K562 (cell line): ENCODE measurements at regions not wholly inside any gene's neighbourhood (a gene's known extent, or its start where the extent isn't known, plus 50 kb on each side); places are given as distances from the start of the nearest gene placed in this dataset.

ENCODE experiments used
- COPS2 ChIP-seq: fragments of 450-650 bp; conservative IDR thresholded peaks from 2 replicates; pipeline ENCODE4 v1.6.1; 2016; ENCODE audit warnings: mild to moderate bottlenecking, moderate library complexity
- NR4A1 ChIP-seq, 2 experiments: fragments of 250-450 bp in 1 of 2; fragments of 450-650 bp in 1 of 2; sonication (Bioruptor Pico) in 1 of 2; IDR thresholded peaks; 2 replicates each; pipeline versions ENCODE4 v1.4.0 to v1.6.1; 2016 to 2020; ENCODE audit warnings: mild to moderate bottlenecking in 2 of 2, missing compliant biosample characterization in 1 of 2, missing genetic modification characterization in 1 of 2, moderate library complexity in 1 of 2
- PPARD ChIP-seq: fragments of 250-450 bp; sonication (Bioruptor Pico); IDR thresholded peaks from 2 replicates; pipeline ENCODE4 v1.8.0; 2022; ENCODE audit warnings: inconsistent platforms, mild to moderate bottlenecking, moderate library complexity
- RBM39 ChIP-seq: fragments of 200-400 bp; formaldehyde crosslinking; optimal IDR thresholded peaks from 2 replicates; pipeline ENCODE3; 2018; ENCODE audit warnings: low read depth, low read length
- STAT5B ChIP-seq: fragments of 250-450 bp; sonication (Bioruptor Pico); IDR thresholded peaks from 2 replicates; pipeline ENCODE4 v1.8.0; 2021; ENCODE audit warnings: mild to moderate bottlenecking, inconsistent platforms
- TFAM ChIP-seq: fragments of 250-450 bp; sonication (Bioruptor Pico); conservative IDR thresholded peaks from 2 replicates; pipeline ENCODE4 v1.5.0; 2021; ENCODE audit warnings: mild to moderate bottlenecking, moderate library complexity
- ZNF165 ChIP-seq: fragments of 250-450 bp; sonication (Bioruptor Pico); IDR thresholded peaks from 2 replicates; pipeline ENCODE4 v1.4.0; 2020; ENCODE audit warnings: borderline replicate concordance
- TF ChIP-seq, protein P1 (sequence below): fragments of 450-650 bp; conservative IDR thresholded peaks from 2 replicates; pipeline ENCODE4 v1.6.1; 2016; ENCODE audit warnings: missing genetic modification characterization, low read depth, mild to moderate bottlenecking, missing compliant biosample characterization, moderate library complexity
- TF ChIP-seq, protein P2 (sequence below), 3 experiments: fragments of 200-800 bp in 1 of 3; fragments of 250-450 bp in 1 of 3; fragments of 450-650 bp in 1 of 3; sonication (Bioruptor Pico) in 1 of 3; sonication (Bioruptor generic) in 1 of 3; formaldehyde crosslinking in 1 of 3; IDR thresholded peaks; 2 replicates each; pipeline versions ENCODE4 v1.6.1 to v1.8.0; 2016 to 2022; ENCODE audit warnings: mild to moderate bottlenecking in 2 of 3, missing genetic modification characterization in 2 of 3, missing compliant biosample characterization in 1 of 3, moderate library complexity in 1 of 3
- TF ChIP-seq, protein P3 (sequence below): fragments of 200-400 bp; formaldehyde crosslinking; IDR thresholded peaks from 2 replicates; pipeline ENCODE4 v1.6.1; 2017; ENCODE audit warnings: mild to moderate bottlenecking, low read depth, low read length, moderate library complexity
- TF ChIP-seq, protein P4 (sequence below): sonication (generic); formaldehyde crosslinking; IDR thresholded peaks from 2 replicates; pipeline ENCODE4 v1.8.1; 2023; ENCODE audit warnings: mild to moderate bottlenecking, missing genetic modification reagents

DNA sequence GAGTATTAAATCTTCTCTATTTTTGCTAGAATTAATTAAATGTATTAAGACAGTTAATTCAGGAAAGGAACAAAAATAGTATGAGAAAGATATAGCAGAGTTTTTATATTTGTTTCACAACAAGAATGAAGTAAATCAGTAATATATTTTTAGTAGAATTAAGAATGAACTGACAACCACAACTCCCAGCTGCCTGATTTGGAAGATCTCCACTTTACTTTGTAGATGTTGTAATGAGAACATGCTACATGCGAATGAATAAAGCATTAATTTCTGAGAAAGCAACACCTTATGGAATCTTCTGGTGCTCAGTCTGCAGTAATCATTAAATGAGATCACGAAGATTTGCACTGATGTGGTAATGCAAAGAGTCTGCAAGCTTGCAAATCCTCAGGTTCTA lies 695.6 kb upstream of the PCDH7 start (continued):
- TF ChIP-seq, protein P1, sequence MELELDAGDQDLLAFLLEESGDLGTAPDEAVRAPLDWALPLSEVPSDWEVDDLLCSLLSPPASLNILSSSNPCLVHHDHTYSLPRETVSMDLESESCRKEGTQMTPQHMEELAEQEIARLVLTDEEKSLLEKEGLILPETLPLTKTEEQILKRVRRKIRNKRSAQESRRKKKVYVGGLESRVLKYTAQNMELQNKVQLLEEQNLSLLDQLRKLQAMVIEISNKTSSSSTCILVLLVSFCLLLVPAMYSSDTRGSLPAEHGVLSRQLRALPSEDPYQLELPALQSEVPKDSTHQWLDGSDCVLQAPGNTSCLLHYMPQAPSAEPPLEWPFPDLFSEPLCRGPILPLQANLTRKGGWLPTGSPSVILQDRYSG (tag), result no peak
- TF ChIP-seq ZNF165 (CRISPR knock-in tag) (no peak), NR4A1 (CRISPR knock-in tag; IDR thresholded peaks at IDR 0.05) (no peak), NR4A1 (tag; IDR thresholded peaks at IDR 0.05) (no peak), COPS2 (no peak), TFAM (CRISPR knock-in tag) (no peak), PPARD (no peak), RBM39 (no peak), STAT5B (CRISPR knock-in tag) (no peak)
- TF ChIP-seq, protein P2, sequence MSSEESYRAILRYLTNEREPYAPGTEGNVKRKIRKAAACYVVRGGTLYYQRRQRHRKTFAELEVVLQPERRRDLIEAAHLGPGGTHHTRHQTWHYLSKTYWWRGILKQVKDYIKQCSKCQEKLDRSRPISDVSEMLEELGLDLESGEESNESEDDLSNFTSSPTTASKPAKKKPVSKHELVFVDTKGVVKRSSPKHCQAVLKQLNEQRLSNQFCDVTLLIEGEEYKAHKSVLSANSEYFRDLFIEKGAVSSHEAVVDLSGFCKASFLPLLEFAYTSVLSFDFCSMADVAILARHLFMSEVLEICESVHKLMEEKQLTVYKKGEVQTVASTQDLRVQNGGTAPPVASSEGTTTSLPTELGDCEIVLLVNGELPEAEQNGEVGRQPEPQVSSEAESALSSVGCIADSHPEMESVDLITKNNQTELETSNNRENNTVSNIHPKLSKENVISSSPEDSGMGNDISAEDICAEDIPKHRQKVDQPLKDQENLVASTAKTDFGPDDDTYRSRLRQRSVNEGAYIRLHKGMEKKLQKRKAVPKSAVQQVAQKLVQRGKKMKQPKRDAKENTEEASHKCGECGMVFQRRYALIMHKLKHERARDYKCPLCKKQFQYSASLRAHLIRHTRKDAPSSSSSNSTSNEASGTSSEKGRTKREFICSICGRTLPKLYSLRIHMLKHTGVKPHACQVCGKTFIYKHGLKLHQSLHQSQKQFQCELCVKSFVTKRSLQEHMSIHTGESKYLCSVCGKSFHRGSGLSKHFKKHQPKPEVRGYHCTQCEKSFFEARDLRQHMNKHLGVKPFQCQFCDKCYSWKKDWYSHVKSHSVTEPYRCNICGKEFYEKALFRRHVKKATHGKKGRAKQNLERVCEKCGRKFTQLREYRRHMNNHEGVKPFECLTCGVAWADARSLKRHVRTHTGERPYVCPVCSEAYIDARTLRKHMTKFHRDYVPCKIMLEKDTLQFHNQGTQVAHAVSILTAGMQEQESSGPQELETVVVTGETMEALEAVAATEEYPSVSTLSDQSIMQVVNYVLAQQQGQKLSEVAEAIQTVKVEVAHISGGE (CRISPR knock-in tag; IDR thresholded peaks at IDR 0.05), result no peak
- TF ChIP-seq, protein P3, sequence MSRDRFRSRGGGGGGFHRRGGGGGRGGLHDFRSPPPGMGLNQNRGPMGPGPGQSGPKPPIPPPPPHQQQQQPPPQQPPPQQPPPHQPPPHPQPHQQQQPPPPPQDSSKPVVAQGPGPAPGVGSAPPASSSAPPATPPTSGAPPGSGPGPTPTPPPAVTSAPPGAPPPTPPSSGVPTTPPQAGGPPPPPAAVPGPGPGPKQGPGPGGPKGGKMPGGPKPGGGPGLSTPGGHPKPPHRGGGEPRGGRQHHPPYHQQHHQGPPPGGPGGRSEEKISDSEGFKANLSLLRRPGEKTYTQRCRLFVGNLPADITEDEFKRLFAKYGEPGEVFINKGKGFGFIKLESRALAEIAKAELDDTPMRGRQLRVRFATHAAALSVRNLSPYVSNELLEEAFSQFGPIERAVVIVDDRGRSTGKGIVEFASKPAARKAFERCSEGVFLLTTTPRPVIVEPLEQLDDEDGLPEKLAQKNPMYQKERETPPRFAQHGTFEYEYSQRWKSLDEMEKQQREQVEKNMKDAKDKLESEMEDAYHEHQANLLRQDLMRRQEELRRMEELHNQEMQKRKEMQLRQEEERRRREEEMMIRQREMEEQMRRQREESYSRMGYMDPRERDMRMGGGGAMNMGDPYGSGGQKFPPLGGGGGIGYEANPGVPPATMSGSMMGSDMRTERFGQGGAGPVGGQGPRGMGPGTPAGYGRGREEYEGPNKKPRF, result no peak
- TF ChIP-seq, protein P4, sequence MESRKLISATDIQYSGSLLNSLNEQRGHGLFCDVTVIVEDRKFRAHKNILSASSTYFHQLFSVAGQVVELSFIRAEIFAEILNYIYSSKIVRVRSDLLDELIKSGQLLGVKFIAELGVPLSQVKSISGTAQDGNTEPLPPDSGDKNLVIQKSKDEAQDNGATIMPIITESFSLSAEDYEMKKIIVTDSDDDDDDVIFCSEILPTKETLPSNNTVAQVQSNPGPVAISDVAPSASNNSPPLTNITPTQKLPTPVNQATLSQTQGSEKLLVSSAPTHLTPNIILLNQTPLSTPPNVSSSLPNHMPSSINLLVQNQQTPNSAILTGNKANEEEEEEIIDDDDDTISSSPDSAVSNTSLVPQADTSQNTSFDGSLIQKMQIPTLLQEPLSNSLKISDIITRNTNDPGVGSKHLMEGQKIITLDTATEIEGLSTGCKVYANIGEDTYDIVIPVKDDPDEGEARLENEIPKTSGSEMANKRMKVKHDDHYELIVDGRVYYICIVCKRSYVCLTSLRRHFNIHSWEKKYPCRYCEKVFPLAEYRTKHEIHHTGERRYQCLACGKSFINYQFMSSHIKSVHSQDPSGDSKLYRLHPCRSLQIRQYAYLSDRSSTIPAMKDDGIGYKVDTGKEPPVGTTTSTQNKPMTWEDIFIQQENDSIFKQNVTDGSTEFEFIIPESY (CRISPR knock-in tag), result no peak
